ENCODE measurements at regions not wholly inside any gene's neighbourhood (a gene's known extent, or its start where the extent isn't known, plus 50 kb on each side); places are given as distances from the start of the nearest gene placed in this dataset.

DNA sequence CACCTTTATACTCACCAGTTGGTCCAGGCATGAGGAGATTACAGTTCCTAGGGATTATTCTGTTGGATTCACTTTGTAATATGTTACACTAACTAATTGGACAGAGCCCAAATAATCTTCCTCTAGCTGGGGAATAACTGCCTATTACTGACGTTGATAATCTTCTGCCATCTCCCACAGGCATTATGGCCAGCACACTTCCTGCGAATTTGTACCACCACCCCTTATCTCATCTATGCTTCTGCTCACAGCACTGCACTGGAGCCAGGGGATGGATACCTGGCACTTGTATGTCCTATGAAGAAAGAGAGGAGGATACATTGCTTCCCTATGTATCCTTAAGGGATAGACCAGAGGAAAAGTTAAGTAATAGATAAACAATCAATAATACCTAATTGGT, 494.8 kb upstream of the MAN1A1 start:
- CTCF ChIA-PET, result interaction anchor here (0.6 kb wide), 1 partner anchor 102 kb away, joined by 5 read pairs; no protein-coding TSS in a partner anchor
- POLR2A ChIA-PET, result no interaction called here
- no peak overlapping the region for H3K4me3 ChIP-seq (ENCODE audit: low read depth, low read length)

DNA sequence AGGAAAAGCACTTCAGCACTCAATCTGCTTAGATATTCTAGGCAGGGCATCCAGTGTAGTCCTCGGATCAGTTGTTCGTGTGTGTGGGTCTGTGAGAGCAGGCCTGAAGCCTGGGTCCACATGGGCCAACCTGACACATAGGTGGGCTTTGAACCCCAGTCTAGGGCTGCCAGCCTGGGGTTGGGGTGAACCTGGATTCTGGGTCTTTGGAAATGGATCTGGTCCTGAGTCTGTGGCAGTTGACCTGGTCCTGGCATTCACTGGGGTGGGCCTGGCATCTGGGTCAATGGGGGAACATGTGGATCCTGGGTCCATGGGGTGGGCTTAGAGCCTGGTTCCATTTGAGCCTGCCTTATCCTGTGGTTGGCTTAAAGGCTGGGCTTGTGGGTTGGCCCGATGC, 492.6 kb upstream of the MAN1A1 start:
- Histone ChIP-seq H3K27ac (ENCODE audit: extremely low read depth, low read depth, low read length) (no peak overlapping the region), H3K9me3 (ENCODE audit: control insufficient read depth, insufficient read depth, low read depth, low read length) (no peaks in the 10 kb centered on the region), H3K4me1 (ENCODE audit: control insufficient read depth, insufficient read depth, low read length) (no peaks in the 10 kb centered on the region), H3K36me3 (ENCODE audit: control insufficient read depth in 2 of 2, insufficient read depth in 1 of 2, low read length in 2 of 2) (no peaks in the 10 kb centered on the region), H3K4me3 (ENCODE audit: low read depth, low read length) (no peak overlapping the region)
- POLR2A ChIA-PET, result no interaction called here
- CTCF ChIA-PET, result no interaction called here
- no peak for TF ChIP-seq ZNF521 (tag by site-specific recombination; IDR thresholded peaks at IDR 0.05)
- TF ChIP-seq, protein P1, sequence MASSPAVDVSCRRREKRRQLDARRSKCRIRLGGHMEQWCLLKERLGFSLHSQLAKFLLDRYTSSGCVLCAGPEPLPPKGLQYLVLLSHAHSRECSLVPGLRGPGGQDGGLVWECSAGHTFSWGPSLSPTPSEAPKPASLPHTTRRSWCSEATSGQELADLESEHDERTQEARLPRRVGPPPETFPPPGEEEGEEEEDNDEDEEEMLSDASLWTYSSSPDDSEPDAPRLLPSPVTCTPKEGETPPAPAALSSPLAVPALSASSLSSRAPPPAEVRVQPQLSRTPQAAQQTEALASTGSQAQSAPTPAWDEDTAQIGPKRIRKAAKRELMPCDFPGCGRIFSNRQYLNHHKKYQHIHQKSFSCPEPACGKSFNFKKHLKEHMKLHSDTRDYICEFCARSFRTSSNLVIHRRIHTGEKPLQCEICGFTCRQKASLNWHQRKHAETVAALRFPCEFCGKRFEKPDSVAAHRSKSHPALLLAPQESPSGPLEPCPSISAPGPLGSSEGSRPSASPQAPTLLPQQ (tag by site-specific recombination; IDR thresholded peaks at IDR 0.05), result no peak
- no peak for TF ChIP-seq YY1 (tag by site-specific recombination; IDR thresholded peaks at IDR 0.05)
- TF ChIP-seq ZNF76 (tag by site-specific recombination; IDR thresholded peaks at IDR 0.05; ENCODE audit: borderline replicate concordance, low read depth), result no peak
- no peak for TF ChIP-seq ZNF311 (tag by site-specific recombination; IDR thresholded peaks at IDR 0.05; ENCODE audit: borderline replicate concordance)
- TF ChIP-seq YY2 (tag by site-specific recombination; IDR thresholded peaks at IDR 0.05), result no peak

More for the DNA sequence above, 494.8 kb upstream of the MAN1A1 start:
- Histone ChIP-seq H3K27ac (ENCODE audit: extremely low read depth, low read depth, low read length) (no peak overlapping the region), H3K4me1 (ENCODE audit: control insufficient read depth, insufficient read depth, low read length) (no peaks in the 10 kb centered on the region), H3K36me3 (ENCODE audit: control insufficient read depth in 2 of 2, insufficient read depth in 1 of 2, low read length in 2 of 2) (no peaks in the 10 kb centered on the region), H3K9me3 (ENCODE audit: control insufficient read depth, insufficient read depth, low read depth, low read length) (no peaks in the 10 kb centered on the region)
- no peak for TF ChIP-seq GLI4 (tag by site-specific recombination; IDR thresholded peaks at IDR 0.05)
- TF ChIP-seq EGR2 (tag by site-specific recombination; IDR thresholded peaks at IDR 0.05; ENCODE audit: low read depth), result no peak
- no peak for TF ChIP-seq BCL11A (tag by site-specific recombination; IDR thresholded peaks at IDR 0.05; ENCODE audit: low read depth)
- TF ChIP-seq SP2 (tag by site-specific recombination; IDR thresholded peaks at IDR 0.05), result no peak
- no peak for TF ChIP-seq ZBTB8A (tag by site-specific recombination; IDR thresholded peaks at IDR 0.05)
- no peak for TF ChIP-seq ZNF214 (tag by site-specific recombination; IDR thresholded peaks at IDR 0.05; ENCODE audit: borderline replicate concordance)
- TF ChIP-seq ZNF529 (tag by site-specific recombination; IDR thresholded peaks at IDR 0.05; ENCODE audit: insufficient replicate concordance), result no peak
- no peak for TF ChIP-seq KLF1 (tag by site-specific recombination; IDR thresholded peaks at IDR 0.05)
- TF ChIP-seq ZNF76 (tag by site-specific recombination; IDR thresholded peaks at IDR 0.05; ENCODE audit: borderline replicate concordance, low read depth), result no peak
- no peak for TF ChIP-seq ZBTB7A (tag by site-specific recombination; IDR thresholded peaks at IDR 0.05; ENCODE audit: low read depth)
- no peak for TF ChIP-seq ZNF776 (tag by site-specific recombination; IDR thresholded peaks at IDR 0.05; ENCODE audit: borderline replicate concordance)
- no peak for TF ChIP-seq ZNF560 (tag by site-specific recombination; IDR thresholded peaks at IDR 0.05; ENCODE audit: borderline replicate concordance)
- TF ChIP-seq ZSCAN30 (tag by site-specific recombination; IDR thresholded peaks at IDR 0.05), result no peak
- TF ChIP-seq YY2 (tag by site-specific recombination; IDR thresholded peaks at IDR 0.05), result no peak
- TF ChIP-seq GLI2 (tag by site-specific recombination; IDR thresholded peaks at IDR 0.05; ENCODE audit: borderline replicate concordance, low read depth), result no peak
- TF ChIP-seq ZNF707 (tag by site-specific recombination; IDR thresholded peaks at IDR 0.05), result no peak
- TF ChIP-seq, protein P2, sequence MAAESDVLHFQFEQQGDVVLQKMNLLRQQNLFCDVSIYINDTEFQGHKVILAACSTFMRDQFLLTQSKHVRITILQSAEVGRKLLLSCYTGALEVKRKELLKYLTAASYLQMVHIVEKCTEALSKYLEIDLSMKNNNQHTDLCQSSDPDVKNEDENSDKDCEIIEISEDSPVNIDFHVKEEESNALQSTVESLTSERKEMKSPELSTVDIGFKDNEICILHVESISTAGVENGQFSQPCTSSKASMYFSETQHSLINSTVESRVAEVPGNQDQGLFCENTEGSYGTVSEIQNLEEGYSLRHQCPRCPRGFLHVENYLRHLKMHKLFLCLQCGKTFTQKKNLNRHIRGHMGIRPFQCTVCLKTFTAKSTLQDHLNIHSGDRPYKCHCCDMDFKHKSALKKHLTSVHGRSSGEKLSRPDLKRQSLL (tag by site-specific recombination; IDR thresholded peaks at IDR 0.05), result no peak
- no peak for TF ChIP-seq ZNF292 (tag by site-specific recombination; IDR thresholded peaks at IDR 0.05; ENCODE audit: borderline replicate concordance, low read depth)

Measured in HEK293 (cell line).